ENCODE measurements at regions not wholly inside any gene's neighbourhood (a gene's known extent, or its start where the extent isn't known, plus 50 kb on each side); places are given as distances from the start of the nearest gene placed in this dataset.
"Not testable (repeated sequence)": the region's sequence is repeated elsewhere in the genome, so short reads cannot be mapped to it uniquely, and the experiment has no call there.

- no peak for DNase-seq
These were observed 158.4 kb upstream of the RASSF8 start for GRCh38 chr12:25800101-25800500.

- no peak for DNase-seq
These were observed 156.7 kb upstream of the RASSF8 start for GRCh38 chr12:25801734-25802133.

DNA sequence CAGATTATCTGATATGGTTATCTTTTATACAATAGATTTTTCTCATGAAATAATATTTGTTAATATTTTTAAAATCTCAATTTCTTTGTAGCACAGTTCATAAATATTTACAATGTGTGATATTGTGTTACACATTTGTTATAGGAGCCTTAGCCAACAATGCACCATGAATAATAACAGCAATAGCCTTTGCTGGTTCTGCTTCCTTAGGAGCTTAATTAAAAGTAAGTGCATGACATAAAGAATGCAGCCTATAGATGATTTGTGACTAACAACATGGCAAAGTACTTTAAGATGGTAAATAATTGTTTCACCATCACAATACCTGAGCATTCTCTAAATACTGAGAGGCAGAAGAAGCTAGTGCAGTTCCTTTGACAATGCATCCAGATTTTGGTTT is 156.3 kb upstream of the RASSF8 start:
- no peak for DNase-seq

- not testable (repeated sequence) for DNase-seq
These were observed 155.3 kb upstream of the RASSF8 start for GRCh38 chr12:25803029-25803664.

DNA sequence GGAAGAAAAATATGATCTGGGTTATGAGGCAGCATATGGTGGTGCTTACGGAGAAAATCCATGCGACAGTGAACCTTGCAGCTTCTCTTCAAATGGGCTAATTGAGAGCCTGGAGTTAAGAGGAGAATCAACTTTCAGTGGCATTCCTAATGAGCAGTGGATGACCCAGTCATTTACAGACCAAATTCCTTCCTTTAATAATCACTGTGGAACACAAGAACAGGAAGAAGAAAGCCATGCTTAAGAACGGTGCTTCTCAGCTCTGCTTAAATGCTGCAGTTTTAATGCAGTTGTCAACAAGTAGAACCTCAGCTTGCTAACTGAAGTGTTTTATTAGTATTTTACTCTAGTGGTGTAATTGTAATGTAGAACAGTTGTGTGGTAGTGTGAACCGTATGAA is 154.2 kb upstream of the RASSF8 start:
- DNase-seq: not testable (repeated sequence)

DNA sequence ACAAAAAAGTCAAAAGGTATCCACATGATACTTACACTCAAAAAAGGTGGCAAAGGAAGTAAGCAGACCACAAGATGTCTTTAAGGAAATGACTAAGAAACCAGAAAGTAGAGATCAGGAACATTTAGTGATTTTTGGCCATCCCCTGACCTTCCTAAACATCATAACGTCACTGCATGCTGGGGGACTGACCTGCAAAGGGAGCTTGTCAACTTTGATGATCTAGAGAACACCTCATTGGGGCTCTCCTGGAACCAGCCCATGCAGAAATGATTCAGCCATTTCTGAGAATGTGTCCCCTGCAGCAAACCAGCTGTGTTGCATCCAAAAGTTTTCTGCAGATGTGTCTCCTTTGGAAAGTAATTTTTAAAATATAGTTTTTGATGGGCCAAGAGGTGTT is 152.2 kb upstream of the RASSF8 start:
- DNase-seq: no peak

GRCh38 chr12:25808604-25809003 is 149.9 kb upstream of the RASSF8 start:
- no peak for DNase-seq

DNA sequence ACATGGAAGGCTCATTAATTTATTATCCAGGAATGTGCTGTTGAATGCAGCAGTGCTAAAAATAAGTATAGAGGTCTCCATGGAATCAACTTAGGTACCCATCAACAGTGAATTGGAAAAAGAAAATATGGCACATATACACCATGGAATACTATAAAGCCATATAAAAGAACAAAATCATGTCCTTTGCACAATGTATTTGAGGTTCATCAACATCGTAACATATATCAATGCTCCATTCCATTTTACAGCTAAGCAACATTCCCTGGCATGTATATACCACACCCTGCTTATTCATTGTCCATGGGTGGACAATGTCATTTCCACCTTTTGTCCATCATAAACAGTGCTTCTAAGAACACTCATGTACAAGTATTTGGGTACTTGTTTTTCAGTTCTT is 147.8 kb upstream of the RASSF8 start:
- no peak for DNase-seq

- DNase-seq: no peak
These were observed 146.8 kb upstream of the RASSF8 start for GRCh38 chr12:25811656-25812126.

DNA sequence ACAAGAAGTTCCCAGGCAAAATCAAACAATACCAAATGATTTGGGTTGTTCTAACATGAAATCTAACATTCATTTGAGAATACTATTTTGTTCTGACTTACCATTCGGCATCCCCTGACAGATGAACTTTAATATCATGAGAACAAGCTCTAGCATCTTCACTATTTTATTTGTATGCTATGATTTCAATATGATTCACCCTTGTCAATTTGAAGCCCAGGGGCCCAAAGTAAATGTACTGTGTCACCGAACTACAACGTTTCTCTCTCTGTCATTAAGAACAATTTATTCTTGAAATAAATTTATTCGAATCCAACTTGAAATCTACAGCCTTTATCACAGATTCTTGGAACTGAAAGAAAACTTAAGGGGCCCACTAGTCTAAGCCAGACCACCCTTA is 146.2 kb upstream of the RASSF8 start:
- DNase-seq: no peak

- no peak for DNase-seq
These were observed 144.6 kb upstream of the RASSF8 start for GRCh38 chr12:25813843-25814242.

DNA sequence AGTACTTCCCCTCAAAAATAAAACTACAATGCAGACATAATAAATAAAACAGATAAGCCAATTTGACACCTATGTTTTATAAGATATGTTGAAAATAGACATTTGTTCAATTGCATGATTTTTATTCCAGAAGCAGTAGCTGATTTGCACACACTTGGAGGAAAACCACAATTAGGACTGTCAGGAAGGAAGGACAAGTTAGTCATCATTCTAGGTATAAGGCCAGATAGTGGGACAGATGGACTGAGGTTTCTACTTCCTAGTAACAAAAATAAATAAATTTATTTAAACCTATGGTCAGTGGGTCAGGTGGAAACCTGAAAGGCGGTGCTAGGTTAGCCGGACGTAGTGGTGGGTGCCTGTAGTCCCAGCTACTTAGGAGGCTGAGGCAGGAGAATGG is 141.8 kb upstream of the RASSF8 start:
- no peak for DNase-seq

DNA sequence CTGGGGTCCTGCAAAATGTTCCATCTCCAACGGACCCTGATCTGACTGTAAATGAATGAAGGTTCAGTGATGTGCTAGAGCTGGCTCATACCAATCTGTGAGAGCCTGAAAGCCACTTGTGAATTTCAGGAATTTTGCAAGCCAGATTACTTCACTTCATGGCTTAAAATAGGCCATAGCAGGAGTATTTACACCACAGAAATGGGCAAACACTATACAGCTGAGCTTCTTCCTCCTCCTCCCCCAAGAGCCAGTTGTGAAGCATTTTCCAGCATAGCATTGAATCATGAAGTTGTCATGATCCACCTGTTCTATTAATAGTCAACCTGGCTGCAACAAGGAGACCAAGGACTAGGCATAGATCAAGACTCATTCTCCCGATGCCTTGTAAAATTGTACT is 141.3 kb upstream of the RASSF8 start:
- no peak for DNase-seq

GRCh38 chr12:25818596-25819390 is 139.7 kb upstream of the RASSF8 start:
- no peak for DNase-seq

GRCh38 chr12:25819691-25820090 is 138.8 kb upstream of the RASSF8 start:
- DNase-seq: no peak

DNA sequence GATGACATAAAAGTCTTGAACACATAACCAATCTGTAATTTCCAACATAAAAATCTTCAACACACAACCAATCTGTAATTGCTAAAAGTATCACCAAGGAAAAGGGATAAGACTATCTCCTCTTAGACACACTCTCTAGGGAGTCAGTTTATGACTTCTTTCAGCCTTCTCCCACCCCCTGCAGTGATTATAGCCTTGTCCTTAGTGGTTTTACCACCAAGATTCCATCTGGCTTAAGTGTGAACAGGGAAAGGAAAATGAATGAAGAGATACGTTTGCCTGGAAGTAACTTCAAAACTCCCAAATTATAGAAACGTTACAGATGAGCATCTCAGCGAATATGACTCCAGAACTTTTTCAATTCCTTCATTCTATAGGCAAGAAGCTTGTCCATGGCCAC is 136.2 kb upstream of the RASSF8 start:
- DNase-seq: no peak

DNA sequence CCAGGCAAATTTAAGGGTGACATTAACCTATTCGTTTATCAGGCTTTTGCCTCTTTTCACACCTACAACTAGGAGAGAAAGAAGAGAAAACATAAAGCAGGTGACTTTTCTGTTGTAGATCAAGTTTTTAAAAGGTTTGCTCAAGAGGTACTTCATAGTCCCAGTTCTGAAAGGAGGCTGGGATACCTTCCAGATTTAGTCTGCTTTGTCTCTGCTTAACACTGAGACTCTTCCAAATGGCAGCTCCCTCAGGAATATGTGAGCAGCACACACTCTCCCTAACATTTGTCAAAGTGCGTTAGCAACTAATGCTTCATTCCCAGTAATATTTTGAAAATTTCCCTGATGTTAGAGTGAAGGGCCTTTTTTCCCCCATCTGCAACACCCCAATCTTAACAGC is 133.7 kb upstream of the RASSF8 start:
- no peak for DNase-seq

- DNase-seq: no peak
These were observed 133.0 kb upstream of the RASSF8 start for GRCh38 chr12:25825446-25825845.

DNA sequence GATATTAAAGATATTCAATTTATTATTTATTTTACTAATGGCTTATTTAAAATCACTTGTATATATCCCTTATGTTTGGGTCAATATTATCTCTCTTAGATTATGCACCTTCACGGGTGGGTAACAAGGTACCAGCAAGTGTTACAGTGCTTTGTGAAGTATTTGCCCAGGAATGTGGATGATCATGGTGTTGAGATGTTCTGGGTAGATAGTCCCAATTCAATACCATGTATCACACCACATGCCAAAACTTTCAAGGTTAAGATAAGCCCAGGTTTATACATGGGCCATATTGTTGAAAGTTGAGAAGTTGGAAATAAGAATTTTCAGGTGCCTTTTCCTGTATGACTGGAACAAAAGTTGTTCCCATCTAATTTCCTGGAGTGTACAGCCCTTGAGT is 131.3 kb upstream of the RASSF8 start:
- DNase-seq: no peak

- no peak for DNase-seq
These were observed 130.7 kb upstream of the RASSF8 start for GRCh38 chr12:25827747-25828146.

DNA sequence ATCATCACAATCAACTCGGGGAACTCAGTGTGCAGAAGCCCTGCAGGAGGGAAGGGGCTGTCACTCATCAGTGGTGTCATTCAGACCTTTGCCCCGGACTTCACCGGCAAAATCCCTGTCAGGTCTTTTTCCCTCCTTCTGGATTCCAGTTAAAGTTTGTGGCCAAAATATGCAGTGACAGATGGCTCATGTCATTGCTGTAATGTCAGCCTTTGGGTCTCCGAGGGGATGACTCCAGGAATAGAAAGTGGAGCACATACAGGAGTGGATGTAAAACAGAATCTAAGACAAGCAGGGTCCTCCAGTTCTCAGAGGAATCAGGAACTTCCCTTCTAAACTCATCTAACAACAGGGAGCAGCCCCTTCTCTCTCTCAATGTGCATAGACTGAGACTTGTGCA is 130.3 kb upstream of the RASSF8 start:
- no peak for DNase-seq

- no peak for DNase-seq
These were observed 129.3 kb upstream of the RASSF8 start for GRCh38 chr12:25829192-25829591.

- DNase-seq: no peak
These were observed 128.0 kb upstream of the RASSF8 start for GRCh38 chr12:25830456-25830855.

DNA sequence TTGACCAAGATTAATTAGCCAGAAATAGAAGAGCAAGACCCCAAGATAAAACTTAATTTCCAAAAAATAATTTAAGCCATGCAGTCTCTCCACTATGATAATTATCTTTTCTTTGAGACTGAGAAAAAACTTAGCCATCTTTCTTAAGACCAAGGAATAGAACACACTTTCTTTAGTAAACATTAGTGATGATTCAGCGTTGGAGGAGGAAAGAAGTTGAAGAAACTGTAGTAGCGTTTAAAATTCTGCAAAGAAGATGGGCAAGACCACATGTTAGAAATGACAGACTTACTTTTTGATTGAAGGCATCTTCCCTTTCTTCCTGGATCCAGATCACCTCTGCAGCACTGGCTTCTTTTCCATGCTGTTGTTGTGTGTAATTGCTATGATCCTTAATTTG is 124.8 kb upstream of the RASSF8 start:
- no peak for DNase-seq

DNA sequence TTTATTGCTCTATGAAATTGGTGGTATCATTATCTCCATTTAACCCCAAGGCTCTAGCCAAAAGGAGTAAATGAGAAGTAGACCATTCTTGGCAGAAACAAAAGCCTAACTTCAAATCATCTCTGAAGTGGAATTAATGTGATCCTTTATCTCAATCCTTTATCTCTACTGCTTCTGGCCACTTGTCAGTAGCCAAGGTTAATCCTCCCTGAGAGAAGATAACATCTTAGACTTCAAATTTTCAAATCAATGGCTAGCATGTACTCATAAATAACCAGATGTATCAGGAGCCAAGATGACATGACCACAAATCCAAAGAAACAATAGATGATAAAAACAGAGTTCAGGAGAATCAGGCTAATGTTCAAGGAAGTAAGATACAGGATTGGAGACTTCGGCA is 123.1 kb upstream of the RASSF8 start:
- DNase-seq: no peak
